ENCODE measurements at regions not wholly inside any gene's neighbourhood (a gene's known extent, or its start where the extent isn't known, plus 50 kb on each side); places are given as distances from the start of the nearest gene placed in this dataset.

- no peaks in the 10 kb centered on the region for H3K36me3 Mint-ChIP-seq (ENCODE audit: low read depth)
- no peak overlapping the region for H3K27ac Mint-ChIP-seq
- no peaks in the 10 kb centered on the region for H3K4me1 Mint-ChIP-seq
- intact Hi-C loops (cut with DNase I, micrococcal nuclease): no loop called here
- no peak overlapping the region for H3K4me3 Mint-ChIP-seq
- H3K9me3 Mint-ChIP-seq (ENCODE audit: low read depth): no peaks in the 10 kb centered on the region
- ChIA-PET CTCF (interaction anchor here (0.7 kb wide), 1 partner anchor 140 kb away, joined by 3 read pairs; no protein-coding TSS in a partner anchor), POLR2A (no interaction called here)
- ATAC-seq (no peak), DNase-seq (no peak)
- no peaks in the 10 kb centered on the region for H3K27me3 Mint-ChIP-seq
These were observed 152.5 kb upstream of the ZMIZ1 start for GRCh38 chr10:78916227-78916626.

- ChIA-PET CTCF (interaction anchor here (0.7 to 0.8 kb wide), 3 partner anchors 143 to 278 kb away, joined by 3 to 4 read pairs (median 3); no protein-coding TSS in a partner anchor), POLR2A (no interaction called here)
- ATAC-seq (no peak), DNase-seq (no peak)
- H3K9me3 Mint-ChIP-seq (ENCODE audit: low read depth): no peaks in the 10 kb centered on the region
- intact Hi-C loops (cut with DNase I, micrococcal nuclease): no loop called here
- H3K4me3 Mint-ChIP-seq: no peak overlapping the region
- no peak overlapping the region for H3K27ac Mint-ChIP-seq
- no peaks in the 10 kb centered on the region for H3K4me1 Mint-ChIP-seq
- no peaks in the 10 kb centered on the region for H3K27me3 Mint-ChIP-seq
- H3K36me3 Mint-ChIP-seq (ENCODE audit: low read depth): no peaks in the 10 kb centered on the region
These were observed 149.4 kb upstream of the ZMIZ1 start for GRCh38 chr10:78919181-78919966.

- Mint-ChIP-seq H3K4me1 (no peaks in the 10 kb centered on the region), H3K27ac (no peak overlapping the region), H3K9me3 (ENCODE audit: low read depth) (no peaks in the 10 kb centered on the region), H3K4me3 (no peak overlapping the region), H3K27me3 (no peaks in the 10 kb centered on the region), H3K36me3 (ENCODE audit: low read depth) (no peaks in the 10 kb centered on the region)
- DNase-seq: no peak
- ChIA-PET POLR2A (no interaction called here), CTCF (no interaction called here)
- intact Hi-C loops (cut with DNase I, micrococcal nuclease): no loop called here
- ATAC-seq: no peak
These were observed 148.8 kb upstream of the ZMIZ1 start for GRCh38 chr10:78920011-78920410.

- intact Hi-C loops (cut with DNase I, micrococcal nuclease): no loop called here
- Mint-ChIP-seq H3K4me3 (no peak overlapping the region), H3K27ac (no peak overlapping the region), H3K27me3 (no peaks in the 10 kb centered on the region), H3K9me3 (ENCODE audit: low read depth) (no peaks in the 10 kb centered on the region), H3K36me3 (ENCODE audit: low read depth) (no peaks in the 10 kb centered on the region), H3K4me1 (no peaks in the 10 kb centered on the region)
- DNase-seq (no peak), ATAC-seq (no peak)
- ChIA-PET POLR2A (interaction anchor here (0.5 kb wide), 1 partner anchor 107 kb away, joined by 4 read pairs; no protein-coding TSS in a partner anchor), CTCF (interaction anchor here (1.0 kb wide), 1 partner anchor 22 kb away, joined by 3 read pairs; no protein-coding TSS in a partner anchor)
These were observed 146.9 kb upstream of the ZMIZ1 start for GRCh38 chr10:78921895-78922294.

GRCh38 chr10:78923647-78924318, 145.0 kb upstream of the ZMIZ1 start:
- Mint-ChIP-seq H3K9me3 (ENCODE audit: low read depth) (no peaks in the 10 kb centered on the region), H3K36me3 (ENCODE audit: low read depth) (no peaks in the 10 kb centered on the region), H3K27me3 (no peaks in the 10 kb centered on the region), H3K27ac (no peak overlapping the region), H3K4me1 (no peaks in the 10 kb centered on the region), H3K4me3 (no peak overlapping the region)
- ATAC-seq (no peak), DNase-seq (no peak)
- intact Hi-C loops (cut with DNase I, micrococcal nuclease): no loop called here
- CTCF ChIA-PET: interaction anchor here (0.6 kb wide), 1 partner anchor 186 kb away, joined by 3 read pairs; no protein-coding TSS in a partner anchor
- POLR2A ChIA-PET: interaction anchor here (0.7 kb wide), 1 partner anchor 34 kb away, joined by 3 read pairs; no protein-coding TSS in a partner anchor

GRCh38 chr10:78924319-78925003, 144.3 kb upstream of the ZMIZ1 start:
- Mint-ChIP-seq H3K4me3 (no peak overlapping the region), H3K36me3 (ENCODE audit: low read depth) (no peaks in the 10 kb centered on the region), H3K27ac (no peak overlapping the region), H3K4me1 (no peaks in the 10 kb centered on the region), H3K27me3 (no peaks in the 10 kb centered on the region), H3K9me3 (ENCODE audit: low read depth) (no peaks in the 10 kb centered on the region)
- ChIA-PET CTCF (no interaction called here), POLR2A (interaction anchor here (0.7 kb wide), 1 partner anchor 34 kb away, joined by 3 read pairs; no protein-coding TSS in a partner anchor)
- ATAC-seq: no peak
- no peak for DNase-seq
- intact Hi-C loops (cut with DNase I, micrococcal nuclease): no loop called here

- ATAC-seq (no peak), DNase-seq (no peak)
- ChIA-PET CTCF (no interaction called here), POLR2A (no interaction called here)
- intact Hi-C loops (cut with DNase I, micrococcal nuclease): no loop called here
- H3K27me3 Mint-ChIP-seq: no peaks in the 10 kb centered on the region
- H3K36me3 Mint-ChIP-seq (ENCODE audit: low read depth): no peaks in the 10 kb centered on the region
- H3K4me3 Mint-ChIP-seq: no peak overlapping the region
- no peaks in the 10 kb centered on the region for H3K9me3 Mint-ChIP-seq (ENCODE audit: low read depth)
- H3K4me1 Mint-ChIP-seq: no peaks in the 10 kb centered on the region
- no peak overlapping the region for H3K27ac Mint-ChIP-seq
These were observed 143.5 kb upstream of the ZMIZ1 start for GRCh38 chr10:78925275-78925674.

GRCh38 chr10:78925800-78926319, 142.9 kb upstream of the ZMIZ1 start:
- ChIA-PET POLR2A (no interaction called here), CTCF (interaction anchor here (0.7 kb wide), 1 partner anchor 49 kb away, joined by 3 read pairs; no protein-coding TSS in a partner anchor)
- DNase-seq: no peak
- H3K9me3 Mint-ChIP-seq (ENCODE audit: low read depth): no peaks in the 10 kb centered on the region
- H3K27me3 Mint-ChIP-seq: no peaks in the 10 kb centered on the region
- intact Hi-C loops (cut with DNase I, micrococcal nuclease): no loop called here
- ATAC-seq: no peak
- no peak overlapping the region for H3K4me3 Mint-ChIP-seq
- no peak overlapping the region for H3K27ac Mint-ChIP-seq
- H3K4me1 Mint-ChIP-seq: no peaks in the 10 kb centered on the region
- no peaks in the 10 kb centered on the region for H3K36me3 Mint-ChIP-seq (ENCODE audit: low read depth)

GRCh38 chr10:78927257-78927995, 141.3 kb upstream of the ZMIZ1 start:
- intact Hi-C loops (cut with DNase I, micrococcal nuclease): no loop called here
- Mint-ChIP-seq H3K9me3 (ENCODE audit: low read depth) (no peaks in the 10 kb centered on the region), H3K27ac (no peak overlapping the region), H3K27me3 (no peaks in the 10 kb centered on the region), H3K4me1 (no peaks in the 10 kb centered on the region), H3K36me3 (ENCODE audit: low read depth) (no peaks in the 10 kb centered on the region), H3K4me3 (no peak overlapping the region)
- POLR2A ChIA-PET: no interaction called here
- ATAC-seq: no peak
- CTCF ChIA-PET: no interaction called here
- DNase-seq: no peak

- ATAC-seq: no peak
- H3K4me3 Mint-ChIP-seq: no peak overlapping the region
- H3K4me1 Mint-ChIP-seq: no peaks in the 10 kb centered on the region
- ChIA-PET CTCF (no interaction called here), POLR2A (no interaction called here)
- DNase-seq: no peak
- H3K27ac Mint-ChIP-seq: no peak overlapping the region
- no peaks in the 10 kb centered on the region for H3K9me3 Mint-ChIP-seq (ENCODE audit: low read depth)
- H3K27me3 Mint-ChIP-seq: no peaks in the 10 kb centered on the region
- no peaks in the 10 kb centered on the region for H3K36me3 Mint-ChIP-seq (ENCODE audit: low read depth)
- intact Hi-C loops (cut with DNase I, micrococcal nuclease): no loop called here
These were observed 140.4 kb upstream of the ZMIZ1 start for GRCh38 chr10:78928330-78928729.

- H3K4me3 Mint-ChIP-seq: no peak overlapping the region
- H3K9me3 Mint-ChIP-seq (ENCODE audit: low read depth): no peaks in the 10 kb centered on the region
- no peaks in the 10 kb centered on the region for H3K27me3 Mint-ChIP-seq
- intact Hi-C loops (cut with DNase I, micrococcal nuclease): no loop called here
- no peak for DNase-seq
- no peaks in the 10 kb centered on the region for H3K36me3 Mint-ChIP-seq (ENCODE audit: low read depth)
- POLR2A ChIA-PET: no interaction called here
- no peaks in the 10 kb centered on the region for H3K4me1 Mint-ChIP-seq
- no peak overlapping the region for H3K27ac Mint-ChIP-seq
- CTCF ChIA-PET: no interaction called here
- ATAC-seq: no peak
These were observed 139.2 kb upstream of the ZMIZ1 start for GRCh38 chr10:78929541-78929940.

Measured in activated CD4-positive, alpha-beta T cell treated with anti-CD3 and anti-CD28 coated beads for 36 hours (primary cell).